ENCODE measurements at regions not wholly inside any gene's neighbourhood (a gene's known extent, or its start where the extent isn't known, plus 50 kb on each side); places are given as distances from the start of the nearest gene placed in this dataset.

DNA sequence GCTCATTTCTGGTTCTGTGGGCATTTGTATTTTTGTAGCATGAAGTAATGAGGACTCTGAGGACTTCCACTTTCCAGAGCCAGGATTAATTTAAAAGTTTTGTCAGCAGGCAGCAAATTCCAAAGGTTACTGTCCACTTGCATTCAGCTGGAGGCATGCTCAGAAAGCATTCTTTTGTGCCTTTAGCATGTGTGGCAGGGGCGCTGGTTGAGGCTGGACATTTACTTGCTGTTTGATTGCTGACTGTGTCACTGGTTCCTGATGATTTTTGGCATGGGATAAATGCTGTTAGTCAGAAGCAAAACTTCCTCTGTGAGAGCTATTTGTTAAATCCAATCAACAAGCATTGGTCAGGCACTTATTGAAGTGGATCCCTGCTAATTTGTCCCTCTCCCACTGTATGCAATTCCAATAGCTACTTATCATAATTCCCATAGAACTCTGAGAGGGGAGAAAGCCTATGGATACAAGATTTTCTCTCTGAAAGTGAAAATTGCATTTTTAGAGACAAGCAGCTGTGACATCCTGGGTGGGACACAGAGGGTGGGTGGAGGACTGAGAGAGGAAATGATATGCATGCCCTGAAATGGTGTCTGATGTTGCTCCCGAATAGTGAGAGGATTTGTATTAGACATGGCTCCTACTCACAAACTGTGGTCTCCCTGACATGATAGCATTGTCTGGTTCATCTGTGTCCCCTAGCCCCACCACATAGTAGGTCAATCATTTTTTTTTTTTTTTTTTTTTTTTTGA lies 161.2 kb upstream of the WDR11 start:
- no peak overlapping the region for H3K27ac ChIP-seq (ENCODE audit: low read depth in 1 of 3, low read length in 2 of 3)
- no peaks in the 10 kb centered on the region for H3K27me3 ChIP-seq (ENCODE audit: control insufficient read depth in 3 of 3, insufficient read depth in 3 of 3, low read length in 3 of 3)
- H3K36me3 ChIP-seq (ENCODE audit: control insufficient read depth in 3 of 3, insufficient read depth in 2 of 3, low read depth in 1 of 3, low read length in 3 of 3), result no peaks in the 10 kb centered on the region
- no peaks in the 10 kb centered on the region for H3K4me1 ChIP-seq (ENCODE audit: control insufficient read depth in 3 of 3, insufficient read depth in 2 of 3, low read depth in 1 of 3, low read length in 2 of 3)
- H3K4me3 ChIP-seq (ENCODE audit: low read depth in 1 of 3, low read length in 3 of 3), result no peak overlapping the region
- FAIRE-seq, result no peak
- H3K9me3 ChIP-seq (ENCODE audit: control insufficient read depth in 2 of 2, insufficient read depth in 1 of 2, low read depth in 1 of 2, low read length in 1 of 2), result no peaks in the 10 kb centered on the region
- DNase-seq, result no peak
- WGBS, 3 donors, result 66 to 78% (median 75%) methylated on average over 2 of the region's 2 CpGs

DNA sequence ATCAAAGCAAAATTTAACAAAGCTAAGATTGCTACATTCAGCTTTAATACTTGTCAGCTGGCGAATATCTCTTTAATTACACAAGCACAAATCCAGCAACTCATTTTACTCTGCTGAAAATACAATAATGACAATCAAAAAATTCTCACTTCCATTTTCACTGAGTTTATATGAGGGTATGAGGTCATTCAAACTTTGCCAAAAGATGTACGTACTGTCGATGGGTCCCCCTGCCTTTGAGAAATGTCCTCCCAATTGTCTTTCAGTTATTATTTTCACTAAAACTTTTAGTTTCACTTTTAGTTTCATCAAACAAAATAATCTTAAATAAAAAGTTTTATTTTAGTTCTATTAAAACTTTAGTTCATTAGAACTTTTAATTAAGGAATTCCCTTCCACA lies 159.5 kb upstream of the WDR11 start:
- Histone ChIP-seq H3K27ac (ENCODE audit: low read depth in 1 of 3, low read length in 2 of 3) (no peak overlapping the region), H3K4me1 (ENCODE audit: control insufficient read depth in 3 of 3, insufficient read depth in 2 of 3, low read depth in 1 of 3, low read length in 2 of 3) (no peaks in the 10 kb centered on the region), H3K9me3 (ENCODE audit: control insufficient read depth in 2 of 2, insufficient read depth in 1 of 2, low read depth in 1 of 2, low read length in 1 of 2) (no peaks in the 10 kb centered on the region), H3K36me3 (ENCODE audit: control insufficient read depth in 3 of 3, insufficient read depth in 2 of 3, low read depth in 1 of 3, low read length in 3 of 3) (no peaks in the 10 kb centered on the region), H3K27me3 (ENCODE audit: control insufficient read depth in 3 of 3, insufficient read depth in 3 of 3, low read length in 3 of 3) (no peaks in the 10 kb centered on the region), H3K4me3 (ENCODE audit: low read depth in 1 of 3, low read length in 3 of 3) (no peak overlapping the region)
- 45 to 53% (median 49%) methylated on average over 3 of the region's 3 CpGs for WGBS, 3 donors
- no peak for FAIRE-seq
- DNase-seq, result no peak

DNA sequence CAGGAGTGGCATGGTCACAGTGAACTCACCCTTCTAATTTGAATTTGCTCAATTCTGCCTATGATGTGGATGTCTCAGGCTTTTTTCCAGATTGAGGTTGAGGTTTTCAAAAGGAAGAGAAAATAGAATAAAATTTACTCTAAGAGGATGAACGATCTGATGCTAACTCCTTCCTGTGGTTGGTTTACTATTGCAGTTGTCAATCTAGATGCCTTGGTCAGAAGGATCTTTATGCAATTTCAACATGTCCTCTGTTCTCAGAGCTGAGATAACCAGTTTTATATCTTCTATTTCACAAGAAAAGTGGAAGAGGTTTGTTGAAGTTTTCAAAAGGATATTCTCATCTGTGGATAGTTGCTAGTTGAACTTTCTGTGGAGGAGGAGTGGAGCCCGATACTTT lies 150.7 kb upstream of the WDR11 start:
- FAIRE-seq, result no peak

DNA sequence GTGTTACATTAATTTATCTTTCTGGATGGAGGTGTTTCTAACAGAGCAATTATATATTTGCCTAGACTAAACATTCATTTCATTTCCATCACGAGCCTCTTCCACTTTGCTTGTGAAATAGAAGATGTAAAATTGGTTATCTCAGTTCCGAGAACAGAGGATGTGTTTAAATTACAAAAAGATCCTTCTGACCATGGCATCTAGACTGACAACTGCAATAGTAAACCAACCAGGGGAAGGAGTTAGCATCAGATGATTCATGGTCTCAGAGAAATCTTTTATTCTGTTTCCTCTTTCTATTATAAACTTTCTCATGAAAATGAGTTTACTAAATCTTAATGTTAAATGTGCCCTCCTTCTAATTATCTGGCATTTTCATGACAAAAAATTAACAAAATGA lies 149.8 kb upstream of the WDR11 start:
- Histone ChIP-seq H3K4me3 (ENCODE audit: low read depth in 1 of 3, low read length in 3 of 3) (no peak overlapping the region), H3K27me3 (ENCODE audit: control insufficient read depth in 3 of 3, insufficient read depth in 3 of 3, low read length in 3 of 3) (no peaks in the 10 kb centered on the region), H3K27ac (ENCODE audit: low read depth in 1 of 3, low read length in 2 of 3) (no peak overlapping the region), H3K4me1 (ENCODE audit: control insufficient read depth in 3 of 3, insufficient read depth in 2 of 3, low read depth in 1 of 3, low read length in 2 of 3) (no peaks in the 10 kb centered on the region), H3K36me3 (ENCODE audit: control insufficient read depth in 3 of 3, insufficient read depth in 2 of 3, low read depth in 1 of 3, low read length in 3 of 3) (no peaks in the 10 kb centered on the region), H3K9me3 (ENCODE audit: control insufficient read depth in 2 of 2, insufficient read depth in 1 of 2, low read depth in 1 of 2, low read length in 1 of 2) (peaks cover 2 to 11% of the 10 kb centered on the region in 2 donors)
- DNase-seq (no peak), FAIRE-seq (no peak)
- WGBS, 3 donors, result 42 to 62% (median 61%) methylated on average over 2 of the region's 2 CpGs

More for the DNA sequence above, 150.7 kb upstream of the WDR11 start:
- Histone ChIP-seq H3K4me1 (ENCODE audit: control insufficient read depth in 3 of 3, insufficient read depth in 2 of 3, low read depth in 1 of 3, low read length in 2 of 3) (no peaks in the 10 kb centered on the region), H3K27me3 (ENCODE audit: control insufficient read depth in 3 of 3, insufficient read depth in 3 of 3, low read length in 3 of 3) (no peaks in the 10 kb centered on the region), H3K27ac (ENCODE audit: low read depth in 1 of 3, low read length in 2 of 3) (no peak overlapping the region), H3K4me3 (ENCODE audit: low read depth in 1 of 3, low read length in 3 of 3) (no peak overlapping the region), H3K36me3 (ENCODE audit: control insufficient read depth in 3 of 3, insufficient read depth in 2 of 3, low read depth in 1 of 3, low read length in 3 of 3) (no peaks in the 10 kb centered on the region), H3K9me3 (ENCODE audit: control insufficient read depth in 2 of 2, insufficient read depth in 1 of 2, low read depth in 1 of 2, low read length in 1 of 2) (peaks cover 2 to 11% of the 10 kb centered on the region in 2 donors)
- DNase-seq, result no peak
- 65 to 81% (median 67%) methylated on average over 2 of the region's 2 CpGs for WGBS, 3 donors

DNA sequence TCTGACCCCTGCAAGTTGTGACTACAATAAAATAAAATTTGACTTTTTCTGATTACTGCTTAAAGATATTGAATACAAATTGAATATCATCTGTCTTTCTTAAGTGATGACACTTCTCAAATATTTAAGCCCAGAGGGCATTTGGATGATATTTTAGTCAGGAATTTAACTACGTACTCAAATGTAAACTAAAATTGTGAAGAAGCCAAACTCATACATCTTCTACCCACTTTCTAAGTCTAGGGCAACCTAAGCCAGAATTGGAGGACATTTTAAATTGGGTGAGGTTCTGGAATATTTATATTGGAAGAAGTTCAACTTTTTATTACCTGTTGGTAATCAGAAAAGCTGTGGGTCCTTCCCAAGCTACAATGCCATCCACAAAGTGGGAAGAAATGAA lies 149.1 kb upstream of the WDR11 start:
- DNase-seq, result no peak
- no peaks in the 10 kb centered on the region for H3K36me3 ChIP-seq (ENCODE audit: control insufficient read depth in 3 of 3, insufficient read depth in 2 of 3, low read depth in 1 of 3, low read length in 3 of 3)
- no peak overlapping the region for H3K4me3 ChIP-seq (ENCODE audit: low read depth in 1 of 3, low read length in 3 of 3)
- 60 to 77% (median 64%) methylated on average over 1 of the region's 1 CpG for WGBS, 3 donors
- H3K4me1 ChIP-seq (ENCODE audit: control insufficient read depth in 3 of 3, insufficient read depth in 2 of 3, low read depth in 1 of 3, low read length in 2 of 3), result no peaks in the 10 kb centered on the region
- H3K27me3 ChIP-seq (ENCODE audit: control insufficient read depth in 3 of 3, insufficient read depth in 3 of 3, low read length in 3 of 3), result no peaks in the 10 kb centered on the region
- FAIRE-seq, result no peak
- H3K27ac ChIP-seq (ENCODE audit: low read depth in 1 of 3, low read length in 2 of 3), result no peak overlapping the region
- peaks cover 2 to 11% of the 10 kb centered on the region in 2 donors for H3K9me3 ChIP-seq (ENCODE audit: control insufficient read depth in 2 of 2, insufficient read depth in 1 of 2, low read depth in 1 of 2, low read length in 1 of 2)

DNA sequence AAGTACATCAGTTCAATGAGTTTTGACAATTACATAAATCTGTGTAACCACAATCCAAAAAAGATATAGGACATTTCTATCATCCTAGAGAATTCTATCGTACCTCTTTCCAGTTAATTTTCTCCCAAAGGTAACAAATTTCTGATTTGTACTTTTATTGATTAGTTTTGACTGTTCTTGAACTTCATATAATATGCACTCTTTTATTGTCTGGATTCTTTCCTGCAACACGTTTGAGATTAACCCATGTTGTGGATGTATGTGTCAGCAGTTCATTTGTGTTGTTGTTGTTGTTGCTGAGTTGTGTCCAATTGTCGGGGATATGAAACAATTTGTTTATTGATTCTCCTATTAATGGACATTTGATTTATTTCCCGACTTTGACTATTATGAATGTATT lies 145.9 kb upstream of the WDR11 start:
- no peak overlapping the region for H3K4me3 ChIP-seq (ENCODE audit: low read depth in 1 of 3, low read length in 3 of 3)
- no peaks in the 10 kb centered on the region for H3K9me3 ChIP-seq (ENCODE audit: control insufficient read depth in 2 of 2, insufficient read depth in 1 of 2, low read depth in 1 of 2, low read length in 1 of 2)
- DNase-seq (no peak), FAIRE-seq (no peak)
- H3K27ac ChIP-seq (ENCODE audit: low read depth in 1 of 3, low read length in 2 of 3), result no peak overlapping the region
- no peaks in the 10 kb centered on the region for H3K36me3 ChIP-seq (ENCODE audit: control insufficient read depth in 3 of 3, insufficient read depth in 2 of 3, low read depth in 1 of 3, low read length in 3 of 3)
- no peaks in the 10 kb centered on the region for H3K27me3 ChIP-seq (ENCODE audit: control insufficient read depth in 3 of 3, insufficient read depth in 3 of 3, low read length in 3 of 3)
- no peaks in the 10 kb centered on the region for H3K4me1 ChIP-seq (ENCODE audit: control insufficient read depth in 3 of 3, insufficient read depth in 2 of 3, low read depth in 1 of 3, low read length in 2 of 3)
- WGBS, 3 donors, result 61 to 71% (median 68%) methylated on average over 4 of the region's 4 CpGs

DNA sequence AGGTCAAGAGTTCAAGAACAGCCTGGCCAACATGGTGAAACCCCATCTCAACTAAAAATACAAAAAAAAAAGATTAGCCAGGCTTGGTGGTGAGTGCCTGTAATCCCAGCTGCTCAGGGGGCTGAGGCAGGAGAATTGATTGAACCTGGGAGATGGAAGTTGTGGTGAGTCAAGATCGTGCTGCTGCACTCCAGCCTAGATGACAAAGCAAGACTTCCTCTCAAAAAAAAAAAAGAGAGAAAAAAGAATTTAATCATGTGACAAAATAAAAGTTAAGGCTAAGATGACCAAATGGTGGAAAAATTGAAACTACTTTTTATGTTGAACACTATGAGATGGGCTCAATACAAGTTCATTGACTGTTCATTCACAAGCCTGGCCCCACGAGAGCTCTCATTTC lies 141.1 kb upstream of the WDR11 start:
- Histone ChIP-seq H3K4me1 (ENCODE audit: control insufficient read depth in 3 of 3, insufficient read depth in 2 of 3, low read depth in 1 of 3, low read length in 2 of 3) (no peaks in the 10 kb centered on the region), H3K27me3 (ENCODE audit: control insufficient read depth in 3 of 3, insufficient read depth in 3 of 3, low read length in 3 of 3) (no peaks in the 10 kb centered on the region), H3K4me3 (ENCODE audit: low read depth in 1 of 3, low read length in 3 of 3) (no peak overlapping the region), H3K27ac (ENCODE audit: low read depth in 1 of 3, low read length in 2 of 3) (no peak overlapping the region), H3K9me3 (ENCODE audit: control insufficient read depth in 2 of 2, insufficient read depth in 1 of 2, low read depth in 1 of 2, low read length in 1 of 2) (no peaks in the 10 kb centered on the region), H3K36me3 (ENCODE audit: control insufficient read depth in 3 of 3, insufficient read depth in 2 of 3, low read depth in 1 of 3, low read length in 3 of 3) (no peaks in the 10 kb centered on the region)
- WGBS, 3 donors, result 62 to 73% (median 68%) methylated on average over 2 of the region's 2 CpGs
- FAIRE-seq (no peak), DNase-seq (no peak)

DNA sequence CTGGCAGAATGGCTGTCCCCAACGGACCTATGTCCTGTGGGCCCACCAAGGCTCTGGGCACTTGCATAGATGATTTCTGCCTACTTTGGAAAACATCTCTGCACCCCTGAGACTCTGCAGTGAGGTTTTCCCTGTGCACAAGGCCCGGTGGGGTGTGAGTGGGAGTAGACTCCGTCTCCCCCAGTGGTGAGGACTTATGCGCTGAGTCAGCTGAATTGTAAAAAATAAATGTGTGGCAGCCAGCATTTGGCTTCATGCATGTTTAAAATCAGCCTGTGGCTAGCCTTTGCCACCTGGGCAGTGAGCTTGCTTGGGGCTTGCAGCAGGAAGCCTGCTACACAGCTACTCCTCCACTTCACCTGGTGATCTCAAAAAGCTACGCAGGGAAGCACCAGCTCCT lies 139.3 kb upstream of the WDR11 start:
- DNase-seq (no peak), FAIRE-seq (no peak)
- no peak overlapping the region for H3K4me3 ChIP-seq (ENCODE audit: low read depth in 1 of 3, low read length in 3 of 3)
- H3K4me1 ChIP-seq (ENCODE audit: control insufficient read depth in 3 of 3, insufficient read depth in 2 of 3, low read depth in 1 of 3, low read length in 2 of 3), result no peaks in the 10 kb centered on the region
- 77 to 85% (median 85%) methylated on average over 5 of the region's 5 CpGs for WGBS, 3 donors
- H3K36me3 ChIP-seq (ENCODE audit: control insufficient read depth in 3 of 3, insufficient read depth in 2 of 3, low read depth in 1 of 3, low read length in 3 of 3), result no peaks in the 10 kb centered on the region
- no peak overlapping the region for H3K27ac ChIP-seq (ENCODE audit: low read depth in 1 of 3, low read length in 2 of 3)
- H3K9me3 ChIP-seq (ENCODE audit: control insufficient read depth in 2 of 2, insufficient read depth in 1 of 2, low read depth in 1 of 2, low read length in 1 of 2), result no peaks in the 10 kb centered on the region
- H3K27me3 ChIP-seq (ENCODE audit: control insufficient read depth in 3 of 3, insufficient read depth in 3 of 3, low read length in 3 of 3), result no peaks in the 10 kb centered on the region

DNA sequence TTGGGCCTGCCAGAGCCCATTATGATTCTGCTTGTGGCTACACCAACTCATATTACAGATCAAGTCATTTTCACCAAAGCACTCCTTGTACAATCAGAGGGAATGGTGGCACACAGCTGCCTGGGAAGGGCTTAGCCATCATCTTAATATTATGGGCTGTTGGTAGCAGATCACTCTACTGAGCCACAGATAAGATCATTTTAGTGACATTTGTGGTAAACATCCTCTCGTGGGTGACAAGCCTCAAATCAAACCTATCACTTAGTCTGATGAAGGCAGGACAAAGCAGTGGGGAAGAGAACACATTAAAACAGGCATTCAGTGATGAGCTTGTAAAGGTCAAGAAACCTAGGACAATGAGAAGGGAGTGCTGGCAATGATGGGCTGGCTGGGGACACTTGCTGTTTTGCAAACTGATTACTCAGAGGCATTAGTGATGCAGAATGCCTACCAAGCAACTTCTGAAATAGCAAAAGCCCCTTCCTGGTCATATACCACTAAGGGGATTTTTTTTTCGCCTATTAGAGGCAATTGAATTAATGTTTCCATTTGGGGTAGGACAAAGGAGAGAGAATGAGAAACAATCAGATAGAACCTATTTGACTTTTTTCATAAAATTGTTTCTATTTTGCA lies 137.5 kb upstream of the WDR11 start:
- FAIRE-seq, result no peak
- 43 to 46% (median 44%) methylated on average over 2 of the region's 2 CpGs for WGBS, 3 donors

More for the DNA sequence above, 137.5 kb upstream of the WDR11 start:
- Histone ChIP-seq H3K4me1 (ENCODE audit: control insufficient read depth in 3 of 3, insufficient read depth in 2 of 3, low read depth in 1 of 3, low read length in 2 of 3) (no peaks in the 10 kb centered on the region), H3K27me3 (ENCODE audit: control insufficient read depth in 3 of 3, insufficient read depth in 3 of 3, low read length in 3 of 3) (no peaks in the 10 kb centered on the region), H3K27ac (ENCODE audit: low read depth in 1 of 3, low read length in 2 of 3) (no peak overlapping the region), H3K9me3 (ENCODE audit: control insufficient read depth in 2 of 2, insufficient read depth in 1 of 2, low read depth in 1 of 2, low read length in 1 of 2) (no peaks in the 10 kb centered on the region), H3K4me3 (ENCODE audit: low read depth in 1 of 3, low read length in 3 of 3) (no peak overlapping the region), H3K36me3 (ENCODE audit: control insufficient read depth in 3 of 3, insufficient read depth in 2 of 3, low read depth in 1 of 3, low read length in 3 of 3) (no peaks in the 10 kb centered on the region)
- DNase-seq, result no peak
